Trophoblast cell (in vitro differentiated cells and primary cell): ENCODE measurements at regions not wholly inside any gene's neighbourhood (a gene's known extent, or its start where the extent isn't known, plus 50 kb on each side); places are given as distances from the start of the nearest gene placed in this dataset.
A peak's percentile ranks its signal among the peaks of the same experiment; 100 is the strongest.

Experiments used
- DNase-seq, 2 donors: peaks; one replicate each; pipeline ENCODE4 v3.0.0-alpha.2; 2016
- H2AFZ ChIP-seq: 2 replicates; pipeline ENCODE4 v1.6.1; 2013; ENCODE audit warnings: low read length, moderate library complexity, mild to moderate bottlenecking; ENCODE audit not compliant: insufficient read depth, poor library complexity
- H2AK5ac ChIP-seq: 2 replicates; pipeline ENCODE4 v1.6.1; 2013; ENCODE audit warnings: mild to moderate bottlenecking, low read length
- H2BK120ac ChIP-seq: 2 replicates; pipeline ENCODE4 v1.6.1; 2013; ENCODE audit warnings: low read length, mild to moderate bottlenecking, moderate library complexity; ENCODE audit not compliant: insufficient read depth, poor library complexity
- H2BK12ac ChIP-seq: 2 replicates; pipeline ENCODE4 v1.6.1; 2013; ENCODE audit warnings: mild to moderate bottlenecking, low read length, moderate library complexity
- H2BK5ac ChIP-seq: 2 replicates; pipeline ENCODE4 v1.6.1; 2013; ENCODE audit warnings: low read length, low read depth, moderate library complexity, mild to moderate bottlenecking; ENCODE audit not compliant: poor library complexity
- H3K14ac ChIP-seq: 2 replicates; pipeline ENCODE4 v1.6.1; 2013; ENCODE audit warnings: mild to moderate bottlenecking, low read length
- H3K18ac ChIP-seq: 2 replicates; pipeline ENCODE4 v1.6.1; 2013; ENCODE audit warnings: mild to moderate bottlenecking, low read length
- H3K23ac ChIP-seq: 2 replicates; pipeline ENCODE4 v1.6.1; 2013; ENCODE audit warnings: low read length
- H3K27ac ChIP-seq: 2 replicates; pipeline ENCODE4 v1.5.1; 2013; ENCODE audit warnings: low read depth, mild to moderate bottlenecking, inconsistent platforms, low read length, moderate library complexity
- H3K27me3 ChIP-seq: 2 replicates; pipeline ENCODE4 v1.6.1; 2013; ENCODE audit warnings: inconsistent platforms, mild to moderate bottlenecking, low read length, moderate library complexity; ENCODE audit not compliant: insufficient read depth
- H3K36me3 ChIP-seq, 2 experiments: 1 replicate in 1 of 2; 2 replicates in 1 of 2; pipeline ENCODE4 v1.6.1; 2013; ENCODE audit warnings: low read length in 2 of 2, mild to moderate bottlenecking in 2 of 2, moderate library complexity in 1 of 2; ENCODE audit not compliant: insufficient read depth in 2 of 2, control insufficient read depth in 1 of 2
- H3K4ac ChIP-seq: 2 replicates; pipeline ENCODE4 v1.6.1; 2013; ENCODE audit warnings: low read depth, mild to moderate bottlenecking, low read length, moderate library complexity
- H3K4me1 ChIP-seq, 2 experiments: 1 replicate in 1 of 2; 2 replicates in 1 of 2; pipeline ENCODE4 v1.6.1; 2013; ENCODE audit warnings: low read length in 2 of 2, mild to moderate bottlenecking in 2 of 2, moderate library complexity in 1 of 2; ENCODE audit not compliant: insufficient read depth in 2 of 2, control insufficient read depth in 1 of 2
- H3K4me2 ChIP-seq: 2 replicates; pipeline ENCODE4 v1.6.1; 2013; ENCODE audit warnings: inconsistent platforms, mild to moderate bottlenecking, low read length, moderate library complexity
- H3K4me3 ChIP-seq: 2 replicates; pipeline ENCODE4 v1.5.1; 2013; ENCODE audit warnings: mild to moderate bottlenecking, low read depth, low read length, inconsistent platforms
- H3K79me1 ChIP-seq: one replicate; pipeline ENCODE4 v1.6.1; 2013; ENCODE audit warnings: low read length
- H3K79me2 ChIP-seq: 2 replicates; pipeline ENCODE4 v1.6.1; 2013; ENCODE audit warnings: low read length, mild to moderate bottlenecking; ENCODE audit not compliant: control insufficient read depth, insufficient read depth, poor library complexity
- H3K9ac ChIP-seq: 2 replicates; pipeline ENCODE4 v1.6.1; 2013; ENCODE audit warnings: mild to moderate bottlenecking, low read length
- H3K9me3 ChIP-seq: 2 replicates; pipeline ENCODE4 v1.6.1; 2013; ENCODE audit warnings: low read depth, mild to moderate bottlenecking, control low read depth, inconsistent platforms, low read length; ENCODE audit not compliant: insufficient read depth
- H4K12ac ChIP-seq: 2 replicates; pipeline ENCODE4 v1.6.1; 2013; ENCODE audit warnings: low read depth, mild to moderate bottlenecking, low read length, moderate library complexity
- H4K8ac ChIP-seq: 2 replicates; pipeline ENCODE4 v1.6.1; 2013; ENCODE audit warnings: low read depth, mild to moderate bottlenecking, low read length, moderate library complexity
- H4K91ac ChIP-seq: one replicate; pipeline ENCODE4 v1.6.1; 2013; ENCODE audit warnings: low read depth, mild to moderate bottlenecking, low read length, moderate library complexity
- WGBS: extraction: QIAGEN DNeasy Blood & Tissue Kit; methylation state at CpG from one replicate; pipeline ENCODE4 v1.1.7; 2013; ENCODE audit warnings: missing lambda C conversion rate; ENCODE audit not compliant: insufficient read length, insufficient coverage; ENCODE audit errors: extremely low coverage; 5-methylcytosine and 5-hydroxymethylcytosine counted together

- H3K23ac ChIP-seq: no peak overlapping the region
- no peak overlapping the region for H2BK120ac ChIP-seq
- H4K91ac ChIP-seq: no peak overlapping the region
- no peak overlapping the region for H3K14ac ChIP-seq
- H3K79me1 ChIP-seq: peaks cover 2% of the 10 kb centered on the region
- no peak overlapping the region for H2BK5ac ChIP-seq
- no peaks in the 10 kb centered on the region for H3K79me2 ChIP-seq
- H2AK5ac ChIP-seq: no peak overlapping the region
- H3K4me1 ChIP-seq: no peaks in the 10 kb centered on the region
- no peak overlapping the region for H3K9ac ChIP-seq
- H3K27ac ChIP-seq: no peak overlapping the region
- H3K18ac ChIP-seq: no peak overlapping the region
- no peaks in the 10 kb centered on the region for H3K36me3 ChIP-seq
- no CpG with 5 or more reads among the region's 4 CpGs for WGBS
- no peak overlapping the region for H2BK12ac ChIP-seq
- no peaks in the 10 kb centered on the region for H3K9me3 ChIP-seq
- H4K12ac ChIP-seq: no peak overlapping the region
- no peak for DNase-seq
- no peak overlapping the region for H3K4me2 ChIP-seq
- H3K4me3 ChIP-seq: no peak overlapping the region
- no peak overlapping the region for H2AFZ ChIP-seq
- H3K4ac ChIP-seq: no peak overlapping the region
- H3K27me3 ChIP-seq: no peaks in the 10 kb centered on the region
- no peak overlapping the region for H4K8ac ChIP-seq
Measured at GRCh38 chr3:181457756-181458155, 254.0 kb upstream of the SOX2 start.

DNA sequence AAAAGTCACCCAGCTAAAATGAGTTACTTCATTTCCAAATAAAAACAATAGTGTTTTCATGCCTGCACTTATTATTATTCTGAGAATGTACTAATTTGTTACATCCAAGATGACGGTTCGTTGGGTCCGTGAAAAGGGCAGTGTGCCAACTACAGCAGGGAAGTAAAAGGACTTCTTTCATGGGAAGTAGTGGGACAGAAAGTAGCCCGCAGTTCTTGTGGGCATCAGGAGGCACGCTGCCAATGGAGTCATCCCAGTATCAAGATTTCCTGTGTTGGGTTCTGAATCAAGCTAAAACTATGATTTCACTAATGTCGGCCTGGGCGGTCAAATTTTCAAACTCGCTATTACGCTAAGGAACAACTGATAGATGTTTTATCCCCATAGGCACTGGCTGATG is 254.5 kb upstream of the SOX2 start:
- WGBS: no CpG with 5 or more reads among the region's 9 CpGs
- H3K79me2 ChIP-seq: no peaks in the 10 kb centered on the region
- peak overlapping the region; percentile 80 for H2BK12ac ChIP-seq
- H3K36me3 ChIP-seq: no peaks in the 10 kb centered on the region
- H3K79me1 ChIP-seq: peaks cover 2% of the 10 kb centered on the region
- H3K14ac ChIP-seq: no peak overlapping the region
- no peak overlapping the region for H3K4me3 ChIP-seq
- peak overlapping the region; percentile 18 for H4K91ac ChIP-seq
- no peak overlapping the region for H4K12ac ChIP-seq
- H2AFZ ChIP-seq: no peak overlapping the region
- peak overlapping the region; percentile 60 for H2BK120ac ChIP-seq
- H3K27ac ChIP-seq: no peak overlapping the region
- H3K18ac ChIP-seq: no peak overlapping the region
- H3K4me2 ChIP-seq: no peak overlapping the region
- no peaks in the 10 kb centered on the region for H3K4me1 ChIP-seq
- H2BK5ac ChIP-seq: no peak overlapping the region
- H3K23ac ChIP-seq: no peak overlapping the region
- no peak for DNase-seq
- H3K9ac ChIP-seq: no peak overlapping the region
- H4K8ac ChIP-seq: no peak overlapping the region
- H3K27me3 ChIP-seq: no peaks in the 10 kb centered on the region
- H3K9me3 ChIP-seq: no peaks in the 10 kb centered on the region
- no peak overlapping the region for H2AK5ac ChIP-seq
- H3K4ac ChIP-seq: no peak overlapping the region

GRCh38 chr3:181455276-181455675 is 256.4 kb upstream of the SOX2 start:
- H4K8ac ChIP-seq: no peak overlapping the region
- no peak overlapping the region for H3K27ac ChIP-seq
- H3K18ac ChIP-seq: no peak overlapping the region
- H3K4ac ChIP-seq: no peak overlapping the region
- no peaks in the 10 kb centered on the region for H3K9me3 ChIP-seq
- no peak overlapping the region for H3K9ac ChIP-seq
- no peak overlapping the region for H4K12ac ChIP-seq
- no peaks in the 10 kb centered on the region for H3K79me2 ChIP-seq
- H2AFZ ChIP-seq: no peak overlapping the region
- DNase-seq: no peak
- H2BK5ac ChIP-seq: no peak overlapping the region
- H3K14ac ChIP-seq: no peak overlapping the region
- H2BK120ac ChIP-seq: no peak overlapping the region
- H3K4me2 ChIP-seq: no peak overlapping the region
- no peak overlapping the region for H3K4me3 ChIP-seq
- no peak overlapping the region for H3K23ac ChIP-seq
- no peaks in the 10 kb centered on the region for H3K4me1 ChIP-seq
- no peaks in the 10 kb centered on the region for H3K36me3 ChIP-seq
- peaks cover 2% of the 10 kb centered on the region for H3K79me1 ChIP-seq
- H3K27me3 ChIP-seq: no peaks in the 10 kb centered on the region
- H4K91ac ChIP-seq: no peak overlapping the region
- WGBS: no CpG with 5 or more reads among the region's 1 CpG
- H2BK12ac ChIP-seq: no peak overlapping the region
- H2AK5ac ChIP-seq: no peak overlapping the region

- no peak for DNase-seq
- Histone ChIP-seq H4K8ac (no peak overlapping the region), H2AK5ac (no peak overlapping the region), H2BK120ac (no peak overlapping the region), H3K9ac (no peak overlapping the region), H3K18ac (no peak overlapping the region), H3K9me3 (no peaks in the 10 kb centered on the region), H3K4me1 (no peaks in the 10 kb centered on the region), H4K91ac (no peak overlapping the region), H3K4ac (no peak overlapping the region), H2BK12ac (no peak overlapping the region), H3K36me3 (no peaks in the 10 kb centered on the region), H3K14ac (no peak overlapping the region), H3K79me1 (no peaks in the 10 kb centered on the region), H4K12ac (no peak overlapping the region), H3K27ac (no peak overlapping the region), H3K27me3 (no peaks in the 10 kb centered on the region), H2AFZ (no peak overlapping the region), H3K4me2 (no peak overlapping the region), H2BK5ac (no peak overlapping the region), H3K23ac (no peak overlapping the region), H3K4me3 (no peak overlapping the region), H3K79me2 (no peaks in the 10 kb centered on the region)
- WGBS: no CpG with 5 or more reads among the region's 6 CpGs
Measured at GRCh38 chr3:181454451-181455027, 257.2 kb upstream of the SOX2 start.
